WTC11 (cell line): ENCODE measurements at regions not wholly inside any gene's neighbourhood (a gene's known extent, or its start where the extent isn't known, plus 50 kb on each side); places are given as distances from the start of the nearest gene placed in this dataset.

ENCODE experiments used
- ATAC-seq: fragments of 200-7000 bp; cut with Tn5 transposase; 2 replicates; pipeline ENCODE4 v1.10.0; 2021; ENCODE audit warnings: mild to moderate bottlenecking, moderate library complexity
- CTCF ChIA-PET: fragments of 300-600 bp; sonication (Branson Sonifier 250); formaldehyde crosslinking; loops from one replicate; lab custom pipeline; 2021; ENCODE audit warnings: antibody characterized with exemption; lab: Charles Lee
- POLR2A ChIA-PET: fragments of 350-600 bp; sonication (Branson Sonifier 250); formaldehyde crosslinking; loops from one replicate; lab custom pipeline; 2021; ENCODE audit warnings: antibody characterized with exemption; lab: Charles Lee
- DNase-seq: peaks from one replicate; pipeline ENCODE4 v3.0.0; 2021; ENCODE audit warnings: low spot score
- H3K27ac Mint-ChIP-seq: 2 replicates; pipeline ENCODE4 v1.8.0; 2021; ENCODE audit warnings: mixed read lengths
- H3K27me3 Mint-ChIP-seq: 2 replicates; pipeline ENCODE4 v1.8.0; 2021; ENCODE audit warnings: low read depth, mild to moderate bottlenecking, moderate library complexity, mixed read lengths
- H3K36me3 Mint-ChIP-seq: 2 replicates; pipeline ENCODE4 v1.8.0; 2021; ENCODE audit warnings: mixed read lengths
- H3K4me1 Mint-ChIP-seq: 2 replicates; pipeline ENCODE4 v1.8.0; 2022; ENCODE audit warnings: mixed read lengths
- H3K4me3 Mint-ChIP-seq: 2 replicates; pipeline ENCODE4 v1.8.0; 2021; ENCODE audit warnings: mild to moderate bottlenecking, moderate library complexity, mixed read lengths
- H3K9me3 Mint-ChIP-seq: 2 replicates; pipeline ENCODE4 v1.8.0; 2021; ENCODE audit warnings: mixed read lengths
- ATF2 ChIP-seq: sonication (generic); formaldehyde crosslinking; IDR thresholded peaks from 2 replicates; pipeline ENCODE4 v1.8.1; 2022; ENCODE audit warnings: low read depth, missing genetic modification reagents, borderline replicate concordance
- CTCF ChIP-seq: fragments of 200-600 bp; IDR thresholded peaks from 2 replicates; pipeline ENCODE4 v1.8.0; 2022; ENCODE audit warnings: antibody characterized with exemption
- ETV6 ChIP-seq: sonication (generic); formaldehyde crosslinking; IDR thresholded peaks from 2 replicates; pipeline ENCODE4 v1.8.1; 2022; ENCODE audit warnings: mild to moderate bottlenecking, missing genetic modification reagents
- FOXJ3 ChIP-seq: sonication (generic); formaldehyde crosslinking; IDR thresholded peaks from 2 replicates; pipeline ENCODE4 v1.9.0; 2021; ENCODE audit warnings: missing genetic modification reagents, mild to moderate bottlenecking, borderline replicate concordance
- FOXP1 ChIP-seq: sonication (generic); formaldehyde crosslinking; IDR thresholded peaks from 2 replicates; pipeline ENCODE4 v1.8.0; 2022; ENCODE audit warnings: missing genetic modification reagents, mild to moderate bottlenecking, moderate library complexity, borderline replicate concordance
- GRHL2 ChIP-seq: fragments of 250-450 bp; sonication (Bioruptor Pico); IDR thresholded peaks from 2 replicates; pipeline ENCODE4 v1.8.0; 2022; ENCODE audit warnings: mild to moderate bottlenecking, moderate library complexity; ENCODE audit not compliant: insufficient replicate concordance, severe bottlenecking
- GTF2I ChIP-seq: fragments of 250-450 bp; sonication (Bioruptor Pico); conservative IDR thresholded peaks from 2 replicates; pipeline ENCODE4 v1.4.0; 2021; ENCODE audit warnings: mild to moderate bottlenecking
- IRF2 ChIP-seq: sonication (generic); formaldehyde crosslinking; IDR thresholded peaks from 2 replicates; pipeline ENCODE4 v1.8.0; 2022; ENCODE audit warnings: low read depth, missing genetic modification reagents, borderline replicate concordance
- JAZF1 ChIP-seq: fragments of 250-450 bp; sonication (Bioruptor Pico); IDR thresholded peaks from 2 replicates; pipeline ENCODE4 v1.9.0; 2021; ENCODE audit warnings: moderate library complexity, mild to moderate bottlenecking, inconsistent platforms
- MYBL2 ChIP-seq: sonication (generic); formaldehyde crosslinking; IDR thresholded peaks from 2 replicates; pipeline ENCODE4 v1.8.1; 2023; ENCODE audit warnings: mild to moderate bottlenecking, moderate library complexity, missing genetic modification reagents
- NFATC4 ChIP-seq: fragments of 250-450 bp; sonication (Bioruptor Pico); IDR thresholded peaks from 2 replicates; pipeline ENCODE4 v1.9.0; 2021; ENCODE audit warnings: mild to moderate bottlenecking
- NFYB ChIP-seq: sonication (generic); formaldehyde crosslinking; conservative IDR thresholded peaks from 2 replicates; pipeline ENCODE4 v1.8.0; 2022; ENCODE audit warnings: low read depth, missing genetic modification reagents
- NR1H2 ChIP-seq: sonication (generic); formaldehyde crosslinking; IDR thresholded peaks from 2 replicates; pipeline ENCODE4 v1.9.0; 2021; ENCODE audit warnings: mild to moderate bottlenecking, moderate library complexity, missing genetic modification reagents
- SMAD3 ChIP-seq: sonication (generic); formaldehyde crosslinking; IDR thresholded peaks from 2 replicates; pipeline ENCODE4 v1.8.0; 2022; ENCODE audit warnings: missing genetic modification reagents, mild to moderate bottlenecking, borderline replicate concordance
- TEAD4 ChIP-seq: sonication (generic); formaldehyde crosslinking; IDR thresholded peaks from 2 replicates; pipeline ENCODE4 v1.8.0; 2022; ENCODE audit warnings: mild to moderate bottlenecking, missing genetic modification reagents
- USF1 ChIP-seq: sonication (generic); formaldehyde crosslinking; IDR thresholded peaks from 2 replicates; pipeline ENCODE4 v1.8.0; 2022; ENCODE audit warnings: mild to moderate bottlenecking, missing genetic modification reagents
- ZNF121 ChIP-seq: sonication (generic); formaldehyde crosslinking; IDR thresholded peaks from 2 replicates; pipeline ENCODE4 v1.8.0; 2023; ENCODE audit warnings: missing genetic modification reagents
- ZNF396 ChIP-seq: fragments of 250-450 bp; sonication (Bioruptor Pico); IDR thresholded peaks from 2 replicates; pipeline ENCODE4 v1.8.0; 2021; ENCODE audit warnings: mild to moderate bottlenecking, moderate library complexity, borderline replicate concordance
- ZNF423 ChIP-seq: fragments of 250-450 bp; sonication (Bioruptor Pico); IDR thresholded peaks from 2 replicates; pipeline ENCODE4 v2.1.2; 2022; ENCODE audit warnings: mild to moderate bottlenecking, moderate library complexity
- ZSCAN18 ChIP-seq: fragments of 250-450 bp; sonication (Bioruptor Pico); IDR thresholded peaks from 2 replicates; pipeline ENCODE4 v2.1.2; 2022; ENCODE audit warnings: mild to moderate bottlenecking, moderate library complexity
- TF ChIP-seq, protein P1 (sequence below): sonication (generic); formaldehyde crosslinking; IDR thresholded peaks from 2 replicates; pipeline ENCODE4 v1.8.1; 2022; ENCODE audit warnings: mild to moderate bottlenecking, moderate library complexity, missing genetic modification reagents
- TF ChIP-seq, protein P2 (sequence below): sonication (generic); formaldehyde crosslinking; IDR thresholded peaks from 2 replicates; pipeline ENCODE4 v1.8.0; 2022; ENCODE audit warnings: mild to moderate bottlenecking, missing genetic modification reagents
- TF ChIP-seq, protein P3 (sequence below): fragments of 250-450 bp; sonication (Bioruptor Pico); IDR thresholded peaks from 2 replicates; pipeline ENCODE4 v1.9.0; 2021; ENCODE audit warnings: moderate library complexity, mild to moderate bottlenecking, inconsistent platforms, borderline replicate concordance
- TF ChIP-seq, protein P4 (sequence below): sonication (generic); formaldehyde crosslinking; IDR thresholded peaks from 2 replicates; pipeline ENCODE4 v1.8.1; 2023; ENCODE audit warnings: mild to moderate bottlenecking, missing genetic modification reagents, moderate library complexity

- Mint-ChIP-seq H3K27me3 (no peaks in the 10 kb centered on the region), H3K36me3 (no peaks in the 10 kb centered on the region)
- CTCF ChIA-PET = no interaction called here
- TF ChIP-seq ZSCAN18 = no peak
- no peak for TF ChIP-seq ZNF121 (CRISPR knock-in tag)
- TF ChIP-seq, protein P1, sequence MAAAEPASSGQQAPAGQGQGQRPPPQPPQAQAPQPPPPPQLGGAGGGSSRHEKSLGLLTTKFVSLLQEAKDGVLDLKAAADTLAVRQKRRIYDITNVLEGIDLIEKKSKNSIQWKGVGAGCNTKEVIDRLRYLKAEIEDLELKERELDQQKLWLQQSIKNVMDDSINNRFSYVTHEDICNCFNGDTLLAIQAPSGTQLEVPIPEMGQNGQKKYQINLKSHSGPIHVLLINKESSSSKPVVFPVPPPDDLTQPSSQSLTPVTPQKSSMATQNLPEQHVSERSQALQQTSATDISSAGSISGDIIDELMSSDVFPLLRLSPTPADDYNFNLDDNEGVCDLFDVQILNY (CRISPR knock-in tag) = no peak
- TF ChIP-seq USF1 (CRISPR knock-in tag) = no peak
- TF ChIP-seq SMAD3 (CRISPR knock-in tag) = no peak
- TF ChIP-seq IRF2 (CRISPR knock-in tag) = no peak
- TF ChIP-seq, all 79 proteins: peak for 0
- H3K27ac Mint-ChIP-seq = no peak overlapping the region
- peaks cover 2% of the 10 kb centered on the region; the same call in 1 of the 2 replicates for H3K4me1 Mint-ChIP-seq
- POLR2A ChIA-PET = no interaction called here
- H3K4me3 Mint-ChIP-seq = no peak overlapping the region
- H3K9me3 Mint-ChIP-seq = no peaks in the 10 kb centered on the region
- no peak for ATAC-seq
- no peak for DNase-seq
Observed at GRCh38 chr7:84624927-84625326, 430.3 kb upstream of the SEMA3A start.

GRCh38 chr7:84624527-84624926, 429.9 kb upstream of the SEMA3A start:
- no peaks in the 10 kb centered on the region for H3K36me3 Mint-ChIP-seq
- CTCF ChIA-PET = no interaction called here
- H3K27ac Mint-ChIP-seq = no peak overlapping the region
- H3K4me3 Mint-ChIP-seq = no peak overlapping the region
- H3K4me1 Mint-ChIP-seq = peaks cover 2% of the 10 kb centered on the region; the same call in 1 of the 2 replicates
- DNase-seq = no peak
- POLR2A ChIA-PET = no interaction called here
- no peak for TF ChIP-seq GTF2I (CRISPR knock-in tag)
- TF ChIP-seq JAZF1 (CRISPR knock-in tag) = no peak
- TF ChIP-seq, protein P1 (CRISPR knock-in tag) = no peak
- TF ChIP-seq ZNF423 (CRISPR knock-in tag) = no peak
- no peak for TF ChIP-seq GRHL2
- TF ChIP-seq, protein P2, sequence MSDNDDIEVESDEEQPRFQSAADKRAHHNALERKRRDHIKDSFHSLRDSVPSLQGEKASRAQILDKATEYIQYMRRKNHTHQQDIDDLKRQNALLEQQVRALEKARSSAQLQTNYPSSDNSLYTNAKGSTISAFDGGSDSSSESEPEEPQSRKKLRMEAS (CRISPR knock-in tag) = no peak
- TF ChIP-seq NR1H2 = no peak
- TF ChIP-seq TEAD4 (CRISPR knock-in tag) = no peak
- no peak for TF ChIP-seq FOXP1 (CRISPR knock-in tag)
- TF ChIP-seq ETV6 = no peak
- TF ChIP-seq, all 79 proteins: peak for 0
- Mint-ChIP-seq H3K9me3 (no peaks in the 10 kb centered on the region), H3K27me3 (no peaks in the 10 kb centered on the region)
- ATAC-seq = no peak

DNA sequence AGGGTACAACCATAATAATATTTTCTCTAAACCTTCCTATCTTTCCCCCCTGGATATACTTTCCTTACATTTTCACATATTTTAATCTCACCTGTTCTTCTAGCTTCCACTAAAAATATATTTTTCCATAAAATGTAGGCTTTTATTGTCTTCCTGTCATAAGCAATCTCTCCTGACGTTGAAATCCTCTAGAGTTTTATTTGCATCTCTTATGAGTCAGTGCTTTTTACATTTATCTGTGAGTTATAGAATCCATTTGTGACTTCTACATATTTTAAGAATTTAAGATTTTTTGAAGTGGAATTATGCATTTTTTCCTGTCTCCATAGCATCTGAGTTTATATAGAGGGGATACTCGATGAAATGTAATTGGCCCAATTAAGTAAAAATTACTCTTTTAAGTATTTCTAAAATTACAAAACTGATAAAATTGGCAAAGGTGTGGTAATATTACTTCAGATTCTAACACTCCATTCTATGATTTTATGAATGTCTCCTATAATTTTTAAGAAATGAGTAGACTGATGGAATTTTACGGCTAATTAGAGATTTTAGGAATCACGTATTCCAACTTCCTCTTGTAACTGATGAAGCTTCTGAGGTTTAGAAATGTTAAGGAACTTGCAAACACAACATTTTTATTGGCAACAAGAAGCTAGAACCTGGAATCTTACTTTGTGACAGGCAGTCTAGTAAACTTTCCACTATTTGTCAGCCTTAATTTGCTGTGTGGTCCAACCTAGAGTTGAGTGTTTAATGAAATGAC, 422.9 kb upstream of the SEMA3A start:
- no peak overlapping the region for H3K4me3 Mint-ChIP-seq
- no peak overlapping the region for H3K27ac Mint-ChIP-seq
- H3K36me3 Mint-ChIP-seq = no peaks in the 10 kb centered on the region
- CTCF ChIA-PET = no interaction called here
- ATAC-seq (no peak), DNase-seq (no peak)
- no peaks in the 10 kb centered on the region for H3K27me3 Mint-ChIP-seq
- no peaks in the 10 kb centered on the region for H3K9me3 Mint-ChIP-seq
- POLR2A ChIA-PET = no interaction called here
- H3K4me1 Mint-ChIP-seq = no peaks in the 10 kb centered on the region
- TF ChIP-seq NFATC4 (CRISPR knock-in tag) (no peak), FOXP1 (CRISPR knock-in tag) (no peak), ZNF396 (CRISPR knock-in tag) (no peak), FOXJ3 (CRISPR knock-in tag) (no peak), NFYB (no peak), CTCF (no peak), MYBL2 (CRISPR knock-in tag) (no peak), ATF2 (CRISPR knock-in tag) (no peak)
- TF ChIP-seq, protein P3, sequence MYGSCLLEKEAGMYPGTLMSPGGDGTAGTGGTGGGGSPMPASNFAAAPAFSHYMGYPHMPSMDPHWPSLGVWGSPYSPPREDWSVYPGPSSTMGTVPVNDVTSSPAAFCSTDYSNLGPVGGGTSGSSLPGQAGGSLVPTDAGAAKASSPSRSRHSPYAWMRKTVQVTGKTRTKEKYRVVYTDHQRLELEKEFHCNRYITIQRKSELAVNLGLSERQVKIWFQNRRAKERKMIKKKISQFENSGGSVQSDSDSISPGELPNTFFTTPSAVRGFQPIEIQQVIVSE = no peak
- TF ChIP-seq, protein P4, sequence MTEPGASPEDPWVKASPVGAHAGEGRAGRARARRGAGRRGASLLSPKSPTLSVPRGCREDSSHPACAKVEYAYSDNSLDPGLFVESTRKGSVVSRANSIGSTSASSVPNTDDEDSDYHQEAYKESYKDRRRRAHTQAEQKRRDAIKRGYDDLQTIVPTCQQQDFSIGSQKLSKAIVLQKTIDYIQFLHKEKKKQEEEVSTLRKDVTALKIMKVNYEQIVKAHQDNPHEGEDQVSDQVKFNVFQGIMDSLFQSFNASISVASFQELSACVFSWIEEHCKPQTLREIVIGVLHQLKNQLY (CRISPR knock-in tag) = no peak
